GM12878 (cell line): ENCODE measurements at regions not wholly inside any gene's neighbourhood (a gene's known extent, or its start where the extent isn't known, plus 50 kb on each side); places are given as distances from the start of the nearest gene placed in this dataset.

Experiments used
- ATAC-seq: fragments of 200-7000 bp; cut with Tn5 transposase; 3 replicates; pipeline ENCODE4 v1.9.1; 2020; ENCODE audit warnings: mild to moderate bottlenecking, moderate library complexity
- BruUV-seq: library from RNA; stranded (reverse); fragments of 400-500 nt; replicated peaks from 2 replicates; lab custom pipeline; 2021; lab: Mats Ljungman, UMichigan
- CTCF ChIA-PET: fragments of 300-600 bp; sonication (Branson Sonifier 250); formaldehyde crosslinking; extraction: SDS; loops from one replicate; lab custom pipeline; 2021; ENCODE audit warnings: inconsistent platforms; lab: Yijun Ruan, JAX
- POLR2A ChIA-PET: fragments of 350-600 bp; formaldehyde crosslinking; extraction: SDS; loops from one replicate; lab custom pipeline; 2021; ENCODE audit warnings: inconsistent platforms; lab: Charles Lee
- RAD21 ChIA-PET: fragments of 300-600 bp; sonication (Branson Sonifier 250); formaldehyde crosslinking; loops from one replicate; lab custom pipeline; 2023; ENCODE audit warnings: antibody characterized with exemption; ENCODE audit not compliant: unreplicated experiment; lab: Charles Lee
- SMC1A ChIA-PET: fragments of 300-600 bp; sonication (Branson Sonifier 250); formaldehyde crosslinking; loops from one replicate; lab custom pipeline; 2023; ENCODE audit not compliant: unreplicated experiment, uncharacterized antibody; lab: Charles Lee
- DNase-seq: peaks from one replicate; pipeline ENCODE4 v3.0.0-alpha.2; 2011; ENCODE audit warnings: low read depth, low spot score
- FAIRE-seq: peaks from 3 replicates; lab custom pipeline; 2011; peaks lifted over from hg19 to GRCh38; lab: Jason Lieb, UNC
- H2AFZ ChIP-seq: 2 replicates; pipeline ENCODE4 v1.6.0; 2011; ENCODE audit warnings: low read depth, low read length, control low read depth; ENCODE audit not compliant: control insufficient read depth
- H3K27ac ChIP-seq: 2 replicates; pipeline ENCODE4 v1.5.1; 2011; ENCODE audit warnings: control low read depth; ENCODE audit not compliant: control insufficient read depth, insufficient read depth
- H3K27me3 ChIP-seq, 2 experiments: replicated peaks in 1 of 2; 2 replicates each; pipeline versions ENCODE4 v1.6.0 to v1.6.1; 2011; ENCODE audit warnings: low read length in 1 of 2; ENCODE audit not compliant: control insufficient read depth in 2 of 2, insufficient read depth in 2 of 2
- H3K36me3 ChIP-seq, 2 experiments: 2 replicates each; pipeline ENCODE4 v1.5.1; 2011; ENCODE audit warnings: low read length in 1 of 2; ENCODE audit not compliant: control insufficient read depth in 2 of 2, insufficient read depth in 2 of 2
- H3K4me1 ChIP-seq: 2 replicates; pipeline ENCODE4 v1.6.1; 2011; ENCODE audit warnings: mild to moderate bottlenecking, low read length, moderate library complexity, mixed read lengths; ENCODE audit not compliant: control insufficient read depth, insufficient read depth
- H3K4me2 ChIP-seq: 2 replicates; pipeline ENCODE4 v1.6.0; 2011; ENCODE audit warnings: control low read depth; ENCODE audit not compliant: control insufficient read depth, insufficient read depth
- H3K4me3 ChIP-seq: fragments of 200-600 bp; sonication (generic); 2 replicates; pipeline ENCODE4 v1.5.1; 2016
- H3K79me2 ChIP-seq: 2 replicates; pipeline ENCODE4 v1.6.0; 2011; ENCODE audit warnings: low read length; ENCODE audit not compliant: control insufficient read depth, insufficient read depth
- H3K9ac ChIP-seq: 2 replicates; pipeline ENCODE4 v1.8.0; 2011; ENCODE audit warnings: low read length, control low read depth, mixed read lengths; ENCODE audit not compliant: control insufficient read depth, insufficient read depth
- H3K9me3 ChIP-seq: replicated peaks from 3 replicates; pipeline ENCODE4 v1.5.1; 2011; ENCODE audit warnings: mild to moderate bottlenecking, low read length; ENCODE audit not compliant: control insufficient read depth, insufficient read depth
- H4K20me1 ChIP-seq: 2 replicates; pipeline ENCODE4 v1.6.0; 2011; ENCODE audit not compliant: control insufficient read depth, insufficient read depth
- IRF5 ChIP-seq: fragments of 450-650 bp; IDR thresholded peaks from 2 replicates; pipeline ENCODE4 v1.6.1; 2017; ENCODE audit warnings: borderline replicate concordance
- RAD21 ChIP-seq: IDR thresholded peaks from 2 replicates; pipeline ENCODE4 v1.6.1; 2011; ENCODE audit warnings: mild to moderate bottlenecking, low read depth, low read length, moderate library complexity; ENCODE audit not compliant: insufficient read depth
- REST ChIP-seq: IDR thresholded peaks from 2 replicates; pipeline ENCODE4 v1.6.1; 2012; ENCODE audit warnings: mild to moderate bottlenecking, low read depth, low read length
- YBX1 ChIP-seq: fragments of 450-650 bp; IDR thresholded peaks from 2 replicates; pipeline ENCODE4 v1.6.1; 2016; ENCODE audit warnings: antibody characterized with exemption
- WGBS: methylation state at CpG from one replicate; pipeline ENCODE4 v1.1.6; 2016; ENCODE audit warnings: low lambda C conversion rate; ENCODE audit not compliant: insufficient replicate concordance, insufficient coverage; ENCODE audit errors: missing lambda C conversion rate; 5-methylcytosine and 5-hydroxymethylcytosine counted together
- in situ Hi-C: fragments of 300-500 bp; cut with MboI; formaldehyde crosslinking; loops from 9 replicates; pipeline ENCODE4 v1.14.3; 2018; ENCODE audit warnings: mixed read lengths
- intact Hi-C: fragments of 100-400 bp; cut with micrococcal nuclease; formaldehyde crosslinking; loops from one replicate; pipeline ENCODE4 v1.14.2; 2022; ENCODE audit not compliant: unreplicated experiment
- TF ChIP-seq, protein P1 (sequence below), 3 experiments: IDR thresholded peaks in 2 of 3; conservative IDR thresholded peaks in 1 of 3; 2 replicates each; pipeline ENCODE4 v1.5.1; 2011; ENCODE audit warnings: low read depth in 3 of 3, low read length in 3 of 3, mild to moderate bottlenecking in 3 of 3, control low read depth in 2 of 3, moderate library complexity in 2 of 3, inconsistent platforms in 1 of 3, mixed read lengths in 1 of 3; ENCODE audit not compliant: control insufficient read depth in 2 of 3, insufficient read depth in 1 of 3; ENCODE audit errors: extremely low read depth in 1 of 3

GRCh38 chr14:44151130-44151820 lies 355.8 kb downstream of the FSCB start (continued):
- TF ChIP-seq REST = no peak
- TF ChIP-seq, all 136 proteins: peak for 0

GRCh38 chr14:44149597-44149996 lies 357.5 kb downstream of the FSCB start:
- DNase-seq = no peak
- no peaks in the 10 kb centered on the region for H3K27me3 ChIP-seq
- H3K4me1 ChIP-seq = no peaks in the 10 kb centered on the region
- H3K27ac ChIP-seq = no peak overlapping the region
- H4K20me1 ChIP-seq = no peaks in the 10 kb centered on the region
- ChIA-PET CTCF (no interaction called here), RAD21 (no interaction called here), POLR2A (no interaction called here), SMC1A (no interaction called here)
- H3K79me2 ChIP-seq = no peaks in the 10 kb centered on the region
- H3K9ac ChIP-seq = no peak overlapping the region
- no peak overlapping the region for H3K4me2 ChIP-seq
- no peak for ATAC-seq
- no peak overlapping the region for H3K4me3 ChIP-seq
- no peaks in the 10 kb centered on the region for H3K36me3 ChIP-seq
- H2AFZ ChIP-seq = no peak overlapping the region
- intact Hi-C loops = no loop called here
- 0% methylated on average over 3 of the region's 3 CpGs for whole genome bisulfite sequencing
- no peak for TF ChIP-seq YBX1
- TF ChIP-seq, protein P1, sequence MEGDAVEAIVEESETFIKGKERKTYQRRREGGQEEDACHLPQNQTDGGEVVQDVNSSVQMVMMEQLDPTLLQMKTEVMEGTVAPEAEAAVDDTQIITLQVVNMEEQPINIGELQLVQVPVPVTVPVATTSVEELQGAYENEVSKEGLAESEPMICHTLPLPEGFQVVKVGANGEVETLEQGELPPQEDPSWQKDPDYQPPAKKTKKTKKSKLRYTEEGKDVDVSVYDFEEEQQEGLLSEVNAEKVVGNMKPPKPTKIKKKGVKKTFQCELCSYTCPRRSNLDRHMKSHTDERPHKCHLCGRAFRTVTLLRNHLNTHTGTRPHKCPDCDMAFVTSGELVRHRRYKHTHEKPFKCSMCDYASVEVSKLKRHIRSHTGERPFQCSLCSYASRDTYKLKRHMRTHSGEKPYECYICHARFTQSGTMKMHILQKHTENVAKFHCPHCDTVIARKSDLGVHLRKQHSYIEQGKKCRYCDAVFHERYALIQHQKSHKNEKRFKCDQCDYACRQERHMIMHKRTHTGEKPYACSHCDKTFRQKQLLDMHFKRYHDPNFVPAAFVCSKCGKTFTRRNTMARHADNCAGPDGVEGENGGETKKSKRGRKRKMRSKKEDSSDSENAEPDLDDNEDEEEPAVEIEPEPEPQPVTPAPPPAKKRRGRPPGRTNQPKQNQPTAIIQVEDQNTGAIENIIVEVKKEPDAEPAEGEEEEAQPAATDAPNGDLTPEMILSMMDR (IDR thresholded peaks at IDR 0.05 in 2 of 3, conservative IDR thresholded peaks at IDR 0.05 in 1 of 3; ENCODE audit: control insufficient read depth in 2 of 3, extremely low read depth in 1 of 3, insufficient read depth in 1 of 3, low read depth in 3 of 3, low read length in 3 of 3) = 0 out of 6 replicates have a peak, but pooled peaks of 1 of the 3 experiments have one; percentile 16
- TF ChIP-seq RAD21 = peak; percentile 24; the same call in 1 of the 2 replicates
- no peak for TF ChIP-seq IRF5
- no TSS peak for BruUV-seq
- no peak for FAIRE-seq
- in situ Hi-C loops = no loop called here
- H3K9me3 ChIP-seq = no peaks in the 10 kb centered on the region; the same call in 2 of the 3 replicates
